ENCODE measurements at regions not wholly inside any gene's neighbourhood (a gene's known extent, or its start where the extent isn't known, plus 50 kb on each side); places are given as distances from the start of the nearest gene placed in this dataset.

GRCh38 chr21:41684381-41685245 lies 82.2 kb downstream of the RIPK4 start:
- FAIRE-seq (peak; percentile 47), ATAC-seq (peak; percentile 7; the same call in 1 of the 3 replicates), DNase-seq (ENCODE audit: low spot score) (peak; percentile 24)
- no TSS peak for BruUV-seq (replicated peaks)
- peak overlapping the region; percentile 65 for H3K4me2 ChIP-seq (ENCODE audit: low read depth, low read length)
- in situ Hi-C loops (cut with HindIII; ENCODE audit: extremely low pct_ligation_motif_present, low pct_unique_long_range_greater_than_20kb) (no loop called here), intact Hi-C loops (cut with micrococcal nuclease; ENCODE audit: unreplicated experiment) (no loop called here)
- H3K36me3 ChIP-seq (replicated peaks in 1 of 2; ENCODE audit: control insufficient read depth in 1 of 2, insufficient read depth in 2 of 2, low read length in 2 of 2) = no peaks in the 10 kb centered on the region
- peaks cover 79% of the 10 kb centered on the region for H3K4me1 ChIP-seq (ENCODE audit: insufficient read depth, low read length)
- H3K79me2 ChIP-seq (ENCODE audit: insufficient read depth, low read length) = no peaks in the 10 kb centered on the region
- H3K27ac ChIP-seq (ENCODE audit: extremely low read length, insufficient read depth, low read length) = no peak overlapping the region
- no peaks in the 10 kb centered on the region for H4K20me1 ChIP-seq (ENCODE audit: insufficient read depth, low read length)
- peaks cover 4 to 32% of the 10 kb centered on the region in 2 experiments; a peak in 3 of 5 replicates for H3K27me3 ChIP-seq (ENCODE audit: control insufficient read depth in 1 of 2, insufficient read depth in 2 of 2, low read length in 2 of 2)
- WGBS (ENCODE audit: low lambda C conversion rate) = 29% methylated on average over 26 of the region's 26 CpGs
- ChIA-PET POLR2A (interaction anchor here (1.2 to 5.1 kb wide), 7 partner anchors 9 to 84 kb away, joined by 3 to 55 read pairs (median 6); no protein-coding TSS in a partner anchor), CTCF (ENCODE audit: low intra/inter-chr PET ratio, low total read pairs) (no interaction called here)
- no peaks in the 10 kb centered on the region for H3K9me3 ChIP-seq (ENCODE audit: low read length)
- peak overlapping the region in 2 of 3 experiments; percentile 18 to 24; a peak in 2 of 6 replicates for H3K4me3 ChIP-seq (replicated peaks in 1 of 3; ENCODE audit: insufficient read depth in 1 of 3, low read depth in 2 of 3, low read length in 3 of 3)
- no peak overlapping the region for H2AFZ ChIP-seq (ENCODE audit: low read length)
- no peak overlapping the region for H3K9ac ChIP-seq (ENCODE audit: insufficient read depth, low read depth, low read length)
- TF ChIP-seq ZNF142 (CRISPR knock-in tag; IDR thresholded peaks at IDR 0.05) (no peak), MAFK (conservative IDR thresholded peaks at IDR 0.05 in 1 of 2, IDR thresholded peaks at IDR 0.05 in 1 of 2; ENCODE audit: low read length in 2 of 2) (no peak), ZNF263 (CRISPR knock-in tag; IDR thresholded peaks at IDR 0.05) (peak; percentile 98), AHR (CRISPR knock-in tag; IDR thresholded peaks at IDR 0.05) (no peak), FOSL2 (CRISPR knock-in tag; IDR thresholded peaks at IDR 0.05) (peak; percentile 35; the same call in 1 of the 2 replicates), ZNF253 (CRISPR knock-in tag; IDR thresholded peaks at IDR 0.05; ENCODE audit: borderline replicate concordance) (no peak), KLF15 (CRISPR knock-in tag; IDR thresholded peaks at IDR 0.05; ENCODE audit: borderline replicate concordance) (no peak)

Measured in HepG2 (cell line).